ENCODE measurements at regions not wholly inside any gene's neighbourhood (a gene's known extent, or its start where the extent isn't known, plus 50 kb on each side); places are given as distances from the start of the nearest gene placed in this dataset.

- TF ChIP-seq EZH2 (IDR thresholded peaks at IDR 0.05; ENCODE audit: low read depth, unreplicated experiment) (no peak), EZH2phosphoT487 (IDR thresholded peaks at IDR 0.05; ENCODE audit: unreplicated experiment) (no peak)
- TF ChIP-seq, protein P1, sequence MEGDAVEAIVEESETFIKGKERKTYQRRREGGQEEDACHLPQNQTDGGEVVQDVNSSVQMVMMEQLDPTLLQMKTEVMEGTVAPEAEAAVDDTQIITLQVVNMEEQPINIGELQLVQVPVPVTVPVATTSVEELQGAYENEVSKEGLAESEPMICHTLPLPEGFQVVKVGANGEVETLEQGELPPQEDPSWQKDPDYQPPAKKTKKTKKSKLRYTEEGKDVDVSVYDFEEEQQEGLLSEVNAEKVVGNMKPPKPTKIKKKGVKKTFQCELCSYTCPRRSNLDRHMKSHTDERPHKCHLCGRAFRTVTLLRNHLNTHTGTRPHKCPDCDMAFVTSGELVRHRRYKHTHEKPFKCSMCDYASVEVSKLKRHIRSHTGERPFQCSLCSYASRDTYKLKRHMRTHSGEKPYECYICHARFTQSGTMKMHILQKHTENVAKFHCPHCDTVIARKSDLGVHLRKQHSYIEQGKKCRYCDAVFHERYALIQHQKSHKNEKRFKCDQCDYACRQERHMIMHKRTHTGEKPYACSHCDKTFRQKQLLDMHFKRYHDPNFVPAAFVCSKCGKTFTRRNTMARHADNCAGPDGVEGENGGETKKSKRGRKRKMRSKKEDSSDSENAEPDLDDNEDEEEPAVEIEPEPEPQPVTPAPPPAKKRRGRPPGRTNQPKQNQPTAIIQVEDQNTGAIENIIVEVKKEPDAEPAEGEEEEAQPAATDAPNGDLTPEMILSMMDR (conservative IDR thresholded peaks at IDR 0.05; ENCODE audit: low read depth in 2 of 2), result no peak
- TF ChIP-seq, protein P2, sequence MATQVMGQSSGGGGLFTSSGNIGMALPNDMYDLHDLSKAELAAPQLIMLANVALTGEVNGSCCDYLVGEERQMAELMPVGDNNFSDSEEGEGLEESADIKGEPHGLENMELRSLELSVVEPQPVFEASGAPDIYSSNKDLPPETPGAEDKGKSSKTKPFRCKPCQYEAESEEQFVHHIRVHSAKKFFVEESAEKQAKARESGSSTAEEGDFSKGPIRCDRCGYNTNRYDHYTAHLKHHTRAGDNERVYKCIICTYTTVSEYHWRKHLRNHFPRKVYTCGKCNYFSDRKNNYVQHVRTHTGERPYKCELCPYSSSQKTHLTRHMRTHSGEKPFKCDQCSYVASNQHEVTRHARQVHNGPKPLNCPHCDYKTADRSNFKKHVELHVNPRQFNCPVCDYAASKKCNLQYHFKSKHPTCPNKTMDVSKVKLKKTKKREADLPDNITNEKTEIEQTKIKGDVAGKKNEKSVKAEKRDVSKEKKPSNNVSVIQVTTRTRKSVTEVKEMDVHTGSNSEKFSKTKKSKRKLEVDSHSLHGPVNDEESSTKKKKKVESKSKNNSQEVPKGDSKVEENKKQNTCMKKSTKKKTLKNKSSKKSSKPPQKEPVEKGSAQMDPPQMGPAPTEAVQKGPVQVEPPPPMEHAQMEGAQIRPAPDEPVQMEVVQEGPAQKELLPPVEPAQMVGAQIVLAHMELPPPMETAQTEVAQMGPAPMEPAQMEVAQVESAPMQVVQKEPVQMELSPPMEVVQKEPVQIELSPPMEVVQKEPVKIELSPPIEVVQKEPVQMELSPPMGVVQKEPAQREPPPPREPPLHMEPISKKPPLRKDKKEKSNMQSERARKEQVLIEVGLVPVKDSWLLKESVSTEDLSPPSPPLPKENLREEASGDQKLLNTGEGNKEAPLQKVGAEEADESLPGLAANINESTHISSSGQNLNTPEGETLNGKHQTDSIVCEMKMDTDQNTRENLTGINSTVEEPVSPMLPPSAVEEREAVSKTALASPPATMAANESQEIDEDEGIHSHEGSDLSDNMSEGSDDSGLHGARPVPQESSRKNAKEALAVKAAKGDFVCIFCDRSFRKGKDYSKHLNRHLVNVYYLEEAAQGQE (IDR thresholded peaks at IDR 0.05; ENCODE audit: unreplicated experiment), result no peak
Observed at GRCh38 chr12:118690506-118690905, 290.8 kb upstream of the SRRM4 start.

All from GM23338 (cell line).